HL-60/S4 treated with retinoic acid at 250 ng/mL for 4 days and 3 days (cell line): ENCODE measurements at regions not wholly inside any gene's neighbourhood (a gene's known extent, or its start where the extent isn't known, plus 50 kb on each side); places are given as distances from the start of the nearest gene placed in this dataset.
"Not testable (repeated sequence)": the region's sequence is repeated elsewhere in the genome, so short reads cannot be mapped to it uniquely, and the experiment has no call there.

Experiments
- in situ Hi-C: fragments of 300-500 bp; cut with MboI; formaldehyde crosslinking; loops from 2 replicates; pipeline ENCODE4 v1.7.0; 2022; ENCODE audit warnings: low sequenced_read_pairs

- in situ Hi-C loops = loop anchor here (10.0 kb wide), 1 partner anchor 53 kb away; no protein-coding TSS in a partner anchor
Observed at GRCh38 chr20:47897461-47897860, 112.2 kb upstream of the SULF2 start.

DNA sequence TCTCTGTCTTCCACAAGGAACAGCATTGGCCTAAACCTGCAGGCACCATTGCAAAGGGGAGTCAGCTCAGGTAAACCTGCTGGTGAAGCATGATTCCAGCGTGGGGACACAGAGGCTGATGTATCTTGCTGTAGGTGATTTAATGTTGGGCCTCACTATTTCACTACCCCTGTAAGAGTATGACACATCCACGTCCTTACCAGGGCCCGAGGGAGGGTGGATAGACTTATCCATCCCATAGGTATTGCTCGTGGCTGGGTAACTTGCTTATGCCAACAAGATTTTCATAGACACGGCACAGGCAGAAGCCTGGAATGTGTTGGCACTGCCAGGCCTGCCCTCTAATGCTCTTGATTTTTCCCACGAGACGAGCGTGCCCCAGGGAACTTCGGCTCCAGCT is 107.4 kb upstream of the SULF2 start:
- in situ Hi-C loops = loop anchor here (10.0 kb wide), 1 partner anchor 48 kb away; no protein-coding TSS in a partner anchor

DNA sequence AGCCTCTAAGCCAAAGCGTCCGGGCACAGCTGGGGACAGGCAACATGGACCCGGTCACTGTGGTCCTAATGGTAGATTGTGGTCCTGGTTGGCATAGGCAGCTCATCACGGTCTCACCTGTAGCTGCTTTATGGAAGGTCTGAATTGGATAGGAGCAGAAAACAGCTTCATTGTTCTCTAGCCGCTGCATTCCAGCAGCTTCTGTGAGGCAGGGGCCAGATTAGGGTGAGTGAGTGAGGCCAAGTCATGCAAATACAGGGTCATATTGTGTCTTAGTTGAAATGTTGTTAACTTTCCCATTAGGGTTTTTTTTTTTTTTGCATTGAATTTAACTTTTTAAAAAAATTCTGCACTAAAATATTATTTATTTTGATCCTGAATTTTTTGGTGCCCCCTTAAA is 105.4 kb upstream of the SULF2 start:
- in situ Hi-C loops = loop anchor here (10.0 kb wide), 1 partner anchor 46 kb away; no protein-coding TSS in a partner anchor

- in situ Hi-C loops = loop anchor here (10.0 kb wide), 1 partner anchor 45 kb away; no protein-coding TSS in a partner anchor
Observed at GRCh38 chr20:47889751-47890150, 104.5 kb upstream of the SULF2 start.

GRCh38 chr20:47888351-47888750 is 103.1 kb upstream of the SULF2 start:
- in situ Hi-C loops = no loop called here

DNA sequence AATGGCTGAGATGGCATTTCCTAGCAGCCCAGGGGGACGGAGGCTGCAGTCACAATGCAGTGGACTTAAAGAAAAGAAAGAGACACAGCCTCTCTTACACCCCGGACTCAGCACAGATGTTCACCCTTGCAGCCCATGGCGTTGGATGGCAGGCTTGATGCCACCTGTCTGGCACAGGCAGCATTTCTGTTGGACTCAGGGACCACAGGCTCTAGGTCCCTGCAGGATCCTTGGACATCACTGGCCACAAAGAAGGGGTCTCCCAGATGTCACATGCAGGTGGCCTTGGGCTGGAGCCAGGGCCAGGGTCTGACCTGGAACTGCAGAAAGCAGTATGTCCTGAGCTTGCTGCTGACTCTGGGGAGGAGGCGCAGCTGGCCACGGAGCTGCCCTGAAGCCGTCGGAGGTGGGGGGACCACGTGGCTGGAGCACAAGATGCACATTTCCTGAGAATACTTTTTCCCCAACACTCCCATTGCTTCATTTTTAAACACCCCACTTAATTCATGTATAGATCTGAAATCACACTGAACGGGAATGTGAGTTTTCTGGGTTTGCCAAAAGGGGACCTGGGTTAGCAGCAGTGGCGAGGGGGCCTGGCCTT is 102.3 kb upstream of the SULF2 start:
- in situ Hi-C loops = no loop called here

DNA sequence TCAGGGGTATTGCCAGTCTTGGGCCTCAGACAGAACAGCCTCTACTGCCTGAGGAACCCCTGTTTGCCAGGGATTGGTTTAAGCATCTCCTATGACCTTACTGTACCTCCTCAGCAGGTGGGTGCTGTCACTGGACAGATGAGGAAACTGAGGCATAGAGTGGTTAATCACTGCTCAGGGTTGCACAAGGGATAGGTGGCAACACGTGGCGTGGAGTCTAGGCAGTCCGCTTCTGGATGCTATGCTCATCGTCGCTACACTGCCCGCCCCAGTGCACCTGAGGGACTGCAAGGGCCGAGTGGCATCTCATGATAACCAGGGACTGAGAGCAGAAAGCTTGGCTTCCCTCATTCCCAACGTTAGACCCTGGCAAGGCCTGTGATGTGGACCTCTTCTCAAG is 101.8 kb upstream of the SULF2 start:
- in situ Hi-C loops = no loop called here

GRCh38 chr20:47886454-47887041 is 101.3 kb upstream of the SULF2 start:
- in situ Hi-C loops = no loop called here

GRCh38 chr20:47885909-47886453 is 100.7 kb upstream of the SULF2 start:
- in situ Hi-C loops = no loop called here

DNA sequence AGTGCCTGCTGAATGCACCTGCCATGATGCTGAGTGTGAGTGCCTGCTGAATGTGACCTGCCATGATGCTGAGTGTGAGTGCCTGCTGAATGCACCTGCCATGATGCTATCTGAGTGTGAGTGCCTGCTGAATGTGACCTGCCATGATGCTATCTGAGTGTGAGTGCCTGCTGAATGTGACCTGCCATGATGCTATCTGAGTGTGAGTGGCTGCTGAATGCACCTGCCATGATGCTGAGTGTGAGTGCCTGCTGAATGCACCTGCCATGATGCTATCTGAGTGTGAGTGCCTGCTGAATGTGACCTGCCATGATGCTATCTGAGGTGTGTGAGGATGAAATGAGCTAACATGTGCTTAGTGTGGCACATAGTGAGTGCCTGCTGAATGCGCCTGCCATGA is 98.7 kb upstream of the SULF2 start:
- in situ Hi-C loops = not testable (repeated sequence)

- in situ Hi-C loops = no loop called here
Observed at GRCh38 chr20:47883186-47883585, 97.9 kb upstream of the SULF2 start.

- in situ Hi-C loops = no loop called here
Observed at GRCh38 chr20:47879771-47880170, 94.5 kb upstream of the SULF2 start.

GRCh38 chr20:47878601-47879027 is 93.3 kb upstream of the SULF2 start:
- in situ Hi-C loops = no loop called here

DNA sequence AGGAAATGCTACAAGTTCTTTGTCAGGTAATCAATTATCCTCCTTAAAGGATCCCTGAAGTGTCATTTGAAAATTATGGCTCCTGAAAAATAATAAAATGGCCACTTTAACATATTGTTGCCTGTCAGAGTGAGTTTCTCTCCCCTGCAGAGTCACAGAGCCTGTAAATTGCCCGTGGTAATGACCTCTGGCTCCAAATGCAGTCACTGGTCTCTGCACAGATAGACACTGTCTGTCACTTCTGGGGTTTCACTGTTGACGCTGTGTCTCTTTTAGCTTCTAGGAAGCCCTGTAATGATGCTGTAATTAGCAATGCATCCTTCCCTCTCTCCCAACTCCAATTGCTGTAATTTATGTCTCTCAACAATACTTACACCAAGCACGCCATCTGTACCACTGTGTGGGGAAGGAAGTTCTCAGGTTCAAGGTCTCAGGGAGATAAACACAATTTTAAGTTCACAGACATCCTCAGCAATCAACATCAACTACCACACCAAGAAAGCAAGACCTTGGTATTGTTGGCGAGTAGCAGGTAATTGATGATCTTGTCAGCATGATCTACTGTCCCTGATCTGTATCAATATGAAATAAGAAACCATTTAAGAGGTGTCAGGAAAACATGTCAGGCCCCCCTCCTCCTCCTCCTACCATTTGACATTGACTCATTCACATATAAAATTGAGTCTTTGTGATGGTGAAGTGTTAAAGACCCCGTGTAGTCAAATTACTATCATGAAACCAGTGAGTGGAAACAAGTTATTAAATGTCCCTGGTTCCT is 91.2 kb upstream of the SULF2 start:
- in situ Hi-C loops = no loop called here

DNA sequence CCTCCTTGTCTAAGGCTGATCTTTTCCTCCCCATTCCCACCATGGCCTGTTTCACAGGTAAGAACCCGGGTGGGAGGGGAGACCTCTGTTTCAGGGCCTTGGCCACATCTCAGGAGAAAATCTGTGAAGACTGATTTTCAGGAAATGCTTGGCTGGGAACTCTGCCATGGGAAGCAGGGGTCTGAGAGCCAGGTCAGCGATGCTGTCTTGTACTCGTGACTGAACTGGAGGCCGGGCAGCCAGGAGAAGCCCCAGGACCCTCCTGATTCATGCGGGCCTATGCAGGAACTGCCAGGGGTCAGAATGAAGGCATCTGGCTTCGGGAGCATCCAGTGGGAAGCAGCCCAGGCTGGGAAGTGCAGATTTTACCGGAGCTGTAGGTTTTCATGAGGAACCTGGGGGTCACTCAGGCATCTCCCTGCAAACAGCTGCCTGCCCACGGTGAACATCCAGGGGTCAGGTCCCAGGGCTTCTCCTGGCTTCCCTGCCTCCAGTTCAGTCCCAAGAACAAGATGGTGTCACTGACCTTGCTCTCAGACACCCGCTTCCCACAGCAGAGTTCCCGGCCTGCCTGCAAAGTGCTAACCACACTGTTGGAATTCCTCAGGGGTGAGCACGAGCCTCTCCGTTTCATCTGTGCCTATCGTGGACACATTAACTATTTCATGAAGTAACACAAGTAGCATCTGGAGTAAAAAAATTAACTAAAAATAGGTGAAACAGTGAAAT is 90.2 kb upstream of the SULF2 start:
- in situ Hi-C loops = no loop called here

DNA sequence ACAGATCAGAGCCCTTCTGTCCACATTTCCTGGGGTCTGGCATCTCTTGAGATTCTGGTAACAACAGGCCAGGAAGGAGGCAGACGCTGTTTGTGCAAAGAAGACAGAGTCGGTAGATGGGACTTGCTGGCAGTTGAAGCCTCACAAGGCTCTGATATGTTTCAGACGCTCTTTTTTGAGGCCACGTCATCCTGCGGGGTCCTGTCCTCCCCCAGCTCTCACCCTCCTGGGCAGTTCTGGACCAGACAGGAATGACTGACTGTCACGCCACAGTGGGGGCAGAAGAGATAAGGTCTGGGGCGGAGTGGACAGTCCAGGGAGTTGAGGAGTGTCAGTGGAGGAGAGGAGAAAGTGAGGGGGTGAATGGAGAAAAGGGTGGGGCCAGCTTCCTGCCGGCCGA is 87.1 kb upstream of the SULF2 start:
- in situ Hi-C loops = no loop called here

- in situ Hi-C loops = no loop called here
Observed at GRCh38 chr20:47870475-47870874, 85.2 kb upstream of the SULF2 start.

GRCh38 chr20:47868744-47869143 is 83.5 kb upstream of the SULF2 start:
- in situ Hi-C loops = no loop called here

DNA sequence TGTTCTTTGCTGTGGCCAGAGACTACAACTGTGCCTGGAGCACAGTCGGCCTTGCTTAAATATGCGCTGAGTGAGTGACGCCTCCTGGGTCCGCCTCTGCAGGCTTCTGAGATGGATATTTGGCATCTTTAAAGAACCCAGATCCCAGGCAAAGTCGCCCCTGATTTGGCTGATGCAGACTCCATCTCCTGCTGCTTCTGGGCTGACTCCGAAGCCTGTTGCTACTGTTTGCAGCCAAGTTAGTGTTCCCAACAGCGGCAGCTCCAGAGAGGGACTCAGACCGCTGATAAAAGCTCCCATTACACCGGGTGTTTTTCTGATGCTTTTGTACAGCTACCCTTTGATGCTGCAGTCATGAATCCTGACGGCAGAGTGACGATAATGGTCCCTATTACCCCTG is 83.0 kb upstream of the SULF2 start:
- in situ Hi-C loops = no loop called here

- in situ Hi-C loops = no loop called here
Observed at GRCh38 chr20:47867831-47868230, 82.5 kb upstream of the SULF2 start.

GRCh38 chr20:47866480-47866879 is 81.2 kb upstream of the SULF2 start:
- in situ Hi-C loops = no loop called here
